ENCODE measurements at regions not wholly inside any gene's neighbourhood (a gene's known extent, or its start where the extent isn't known, plus 50 kb on each side); places are given as distances from the start of the nearest gene placed in this dataset.
"Not testable (repeated sequence)": the region's sequence is repeated elsewhere in the genome, so short reads cannot be mapped to it uniquely, and the experiment has no call there.

DNA sequence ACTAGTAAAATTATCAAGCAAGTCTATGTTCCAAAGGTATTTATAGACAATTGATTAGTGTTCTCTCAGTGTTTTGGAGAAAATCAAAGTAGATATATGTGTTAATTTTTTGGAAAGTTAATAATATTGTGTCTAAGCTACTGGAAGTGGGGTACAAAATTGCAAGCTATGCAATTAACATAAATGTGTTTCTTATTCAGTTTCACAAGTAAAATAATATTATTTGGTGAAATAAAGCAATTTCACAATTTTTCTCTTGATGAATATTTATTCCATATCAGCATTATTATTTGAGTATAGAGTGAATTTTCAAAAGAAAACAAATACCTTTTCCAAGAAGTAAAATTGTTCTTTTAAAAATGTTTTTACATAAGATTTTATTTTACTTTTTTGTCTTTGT, 1047.7 kb downstream of the TBL1XR1 start:
- no peak for DNase-seq

GRCh38 chr3:176147251-176147650, 1050.0 kb downstream of the TBL1XR1 start:
- no peak for DNase-seq

DNA sequence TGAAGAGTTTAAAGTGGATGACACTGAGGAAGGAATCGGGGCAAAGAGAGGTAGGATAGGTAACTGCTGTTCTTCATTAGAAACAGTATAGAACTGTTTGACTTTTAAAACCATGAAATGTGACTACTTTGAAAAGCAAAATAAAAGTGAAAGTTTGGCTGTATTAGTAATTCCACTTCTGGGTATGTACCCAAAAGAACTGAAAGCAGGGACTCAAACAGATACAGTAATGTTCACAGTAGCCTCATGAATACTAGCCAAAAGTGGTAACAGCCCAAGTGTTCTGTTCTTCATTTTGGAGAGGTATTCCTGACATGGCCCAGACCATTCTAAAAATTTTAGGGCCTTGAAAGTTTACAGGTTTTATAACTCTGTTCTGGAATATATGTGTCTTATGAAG, 1055.4 kb downstream of the TBL1XR1 start:
- no peak for DNase-seq

DNA sequence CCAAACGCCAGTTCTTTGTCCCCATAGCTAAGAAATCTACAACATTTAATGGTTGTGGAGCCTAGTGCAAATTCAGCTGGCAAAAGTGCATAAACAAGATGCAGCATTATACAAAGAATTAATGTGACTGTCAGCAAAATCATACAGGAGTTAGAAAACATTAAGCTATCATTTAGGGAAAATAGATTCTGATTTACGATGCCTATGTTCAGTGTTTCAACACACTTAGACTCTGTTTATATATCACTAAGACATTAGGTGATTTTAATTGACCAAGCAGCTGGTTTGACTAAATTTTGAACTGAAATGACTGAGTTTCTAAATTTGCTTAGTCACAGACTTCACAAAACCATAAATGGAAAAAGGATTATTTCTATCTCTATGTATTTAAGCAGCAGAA, 1076.8 kb downstream of the TBL1XR1 start:
- DNase-seq, result no peak

GRCh38 chr3:176119826-176120225, 1077.5 kb downstream of the TBL1XR1 start:
- DNase-seq, result no peak

DNA sequence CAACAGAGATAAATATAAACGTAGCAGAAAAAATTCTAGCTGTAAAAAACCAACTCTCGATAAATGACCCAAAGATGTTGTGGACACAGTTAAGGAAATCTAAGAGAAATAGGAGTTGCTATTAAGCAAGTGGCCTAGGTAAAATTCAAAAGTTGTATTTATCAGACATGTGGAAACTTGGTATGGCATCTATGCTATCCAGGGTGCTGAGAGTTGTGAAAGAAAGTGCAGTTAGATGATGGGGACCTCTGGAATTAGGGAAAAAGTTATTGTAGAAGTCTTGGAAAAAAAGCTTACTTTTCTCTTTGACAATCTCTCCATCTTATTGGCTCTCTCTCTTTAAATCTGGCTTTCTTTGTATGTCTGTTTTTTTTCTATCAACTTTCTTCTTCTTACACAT, 1090.9 kb downstream of the TBL1XR1 start:
- no peak for DNase-seq

DNA sequence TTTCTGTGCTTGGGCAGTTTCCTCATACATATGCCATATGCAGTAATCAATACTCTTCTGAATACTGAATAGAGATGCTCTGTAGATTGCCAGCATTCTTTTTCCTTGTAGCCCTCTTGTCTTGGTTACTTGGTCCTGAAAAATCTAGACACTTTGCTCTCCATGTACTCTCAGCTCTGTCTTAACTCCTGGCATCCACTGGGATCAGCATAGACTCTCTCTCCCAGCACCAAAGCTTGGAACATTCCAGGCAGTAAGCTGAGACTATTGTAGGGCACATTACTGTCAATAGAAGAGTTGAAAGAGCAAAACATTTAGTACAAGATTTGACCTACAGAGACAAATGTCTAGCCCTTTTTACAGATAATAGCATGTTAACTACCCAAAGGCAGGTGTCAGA, 1100.3 kb downstream of the TBL1XR1 start:
- DNase-seq, result no peak

- DNase-seq, result not testable (repeated sequence)
Measured at GRCh38 chr3:176093892-176094291, 1103.4 kb downstream of the TBL1XR1 start.

DNA sequence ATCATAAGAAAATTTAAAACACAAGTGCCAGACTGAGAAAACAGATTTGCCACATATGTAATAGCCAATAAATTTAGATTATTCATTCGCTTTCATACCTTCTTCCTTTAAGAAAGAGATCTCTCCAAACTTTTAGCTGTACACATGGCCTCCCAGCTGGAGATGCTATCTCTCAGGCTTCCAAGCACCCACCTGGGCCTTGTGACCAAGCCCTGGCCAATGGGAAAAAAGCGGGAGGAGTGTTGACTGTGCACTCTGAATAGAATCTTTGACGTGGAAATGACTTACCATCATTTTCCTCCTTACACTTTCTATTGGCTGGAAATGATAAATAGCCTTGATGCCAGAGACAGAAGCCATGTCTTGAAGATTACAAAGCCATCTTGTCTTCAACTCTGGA, 1106.6 kb downstream of the TBL1XR1 start:
- no peak for DNase-seq

- DNase-seq, result no peak
Measured at GRCh38 chr3:176088962-176089383, 1108.3 kb downstream of the TBL1XR1 start.

GRCh38 chr3:176087066-176087697, 1110.1 kb downstream of the TBL1XR1 start:
- no peak for DNase-seq

GRCh38 chr3:176079785-176080184, 1117.5 kb downstream of the TBL1XR1 start:
- no peak for DNase-seq

DNA sequence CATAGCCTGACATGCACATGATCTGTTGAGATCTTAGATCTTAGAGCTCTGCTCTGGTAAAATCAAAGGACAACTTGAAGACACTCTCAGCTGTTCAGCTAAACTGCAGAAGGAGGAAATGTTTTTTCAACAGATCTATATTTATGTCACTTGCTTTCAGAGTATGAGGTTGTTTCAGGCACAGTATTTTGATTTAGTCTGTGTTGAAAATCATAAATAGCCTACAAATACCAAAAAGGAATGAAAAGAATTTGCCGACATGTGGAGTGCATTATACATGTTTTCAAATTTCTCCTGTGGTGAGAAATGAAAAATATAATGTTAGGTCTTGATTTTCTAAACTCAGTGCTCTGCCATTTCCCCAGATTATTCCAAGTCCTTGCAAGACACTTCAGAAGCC, 1118.4 kb downstream of the TBL1XR1 start:
- no peak for DNase-seq

DNA sequence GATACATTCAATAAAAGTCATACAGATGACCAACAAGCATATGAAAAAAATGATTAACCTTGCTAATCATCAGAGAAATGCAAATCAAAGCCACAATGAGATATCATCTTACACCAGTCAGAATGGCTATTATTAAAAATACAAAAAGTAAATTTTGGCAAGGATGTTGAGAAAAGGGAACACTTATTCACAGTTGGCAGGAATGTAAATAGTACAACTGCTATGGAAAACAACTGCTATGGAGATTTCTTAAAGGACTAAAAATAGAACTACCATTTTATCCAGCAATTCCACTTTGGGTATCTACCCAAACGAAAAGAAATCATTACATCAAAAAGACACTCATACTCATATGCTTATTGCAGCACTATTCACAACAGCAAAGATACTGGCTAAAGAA, 1121.8 kb downstream of the TBL1XR1 start:
- DNase-seq, result no peak

DNA sequence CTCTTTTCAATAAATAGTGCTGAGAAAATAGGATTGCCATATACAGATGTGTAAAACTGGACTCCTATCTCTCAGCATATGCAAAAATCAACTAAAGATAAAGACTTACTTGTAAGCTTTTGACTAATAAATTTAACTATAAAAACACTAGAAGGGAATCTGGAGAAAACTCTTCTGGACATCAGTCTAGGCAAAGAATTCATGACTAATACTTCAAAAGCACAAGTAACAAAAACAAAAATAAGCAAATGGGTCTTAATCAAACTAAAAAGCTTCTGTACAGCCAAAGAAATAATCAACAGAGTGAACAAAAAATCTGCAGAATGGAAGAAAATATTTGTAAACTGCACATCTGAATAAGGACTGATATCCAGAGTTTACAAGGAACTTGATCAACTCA, 1122.2 kb downstream of the TBL1XR1 start:
- no peak for DNase-seq

GRCh38 chr3:176074096-176074495, 1123.2 kb downstream of the TBL1XR1 start:
- DNase-seq, result no peak

GRCh38 chr3:176071943-176072342, 1125.3 kb downstream of the TBL1XR1 start:
- DNase-seq, result no peak

- DNase-seq, result no peak
Measured at GRCh38 chr3:176068750-176069149, 1128.5 kb downstream of the TBL1XR1 start.

GRCh38 chr3:176058856-176059255, 1138.4 kb downstream of the TBL1XR1 start:
- DNase-seq, result no peak

DNA sequence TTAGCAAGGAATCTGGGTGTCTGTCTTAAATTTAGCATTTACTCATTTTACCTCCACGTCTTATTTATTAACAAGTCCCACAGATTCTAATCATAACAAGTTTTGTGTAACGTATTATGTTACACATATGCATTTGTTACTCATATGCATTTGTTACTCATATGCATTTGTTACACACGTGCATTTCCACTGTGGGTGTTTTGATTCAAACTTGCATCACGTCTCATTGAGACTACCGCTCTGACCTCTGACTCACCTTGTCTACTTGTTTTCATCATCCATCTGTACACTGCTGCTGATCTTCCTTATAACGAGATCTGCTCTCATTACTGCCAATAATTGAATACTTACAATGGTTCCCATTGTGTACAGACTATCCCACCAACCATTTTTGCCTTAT, 1141.4 kb downstream of the TBL1XR1 start:
- no peak for DNase-seq

GRCh38 chr3:176051766-176052165, 1145.5 kb downstream of the TBL1XR1 start:
- DNase-seq, result no peak

DNA sequence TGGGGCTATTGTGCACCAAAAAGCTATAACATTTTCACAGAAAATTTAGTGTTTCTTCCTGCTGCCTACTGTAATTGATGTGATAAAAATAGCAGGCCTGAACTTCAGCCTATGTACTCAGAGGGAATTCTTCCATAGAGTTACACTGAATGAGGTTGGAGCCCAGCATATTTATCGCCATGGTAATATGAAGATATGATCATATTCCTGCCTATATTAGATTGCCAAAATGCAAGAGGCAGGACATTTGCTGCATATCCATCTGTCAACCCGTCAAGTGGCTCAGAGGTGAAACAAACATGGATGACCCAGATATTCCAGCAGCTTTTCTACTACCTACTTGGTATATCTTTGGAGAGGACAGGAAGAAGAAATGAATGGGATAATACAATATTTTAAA, 1150.6 kb downstream of the TBL1XR1 start:
- no peak for DNase-seq

DNA sequence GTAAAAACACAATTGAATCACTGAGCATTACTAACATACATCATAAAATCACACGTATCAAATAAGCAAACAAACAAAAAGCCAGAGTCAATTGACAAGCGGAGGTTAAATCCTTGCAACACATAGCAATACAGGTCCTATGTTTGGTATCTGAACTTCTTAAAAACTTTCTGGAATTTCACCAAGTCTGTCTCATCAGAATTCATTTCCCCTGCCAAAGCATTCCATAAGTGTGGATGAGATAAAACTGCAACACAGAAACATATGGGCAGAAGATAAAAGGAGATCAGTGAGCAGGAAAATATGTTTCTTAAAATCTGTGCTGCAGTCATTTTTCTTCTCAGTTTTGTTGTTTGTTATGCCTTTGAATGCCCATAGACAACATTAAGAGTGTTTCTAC, 1155.5 kb downstream of the TBL1XR1 start:
- no peak for DNase-seq

- no peak for DNase-seq
Measured at GRCh38 chr3:176041185-176041584, 1156.1 kb downstream of the TBL1XR1 start.

DNA sequence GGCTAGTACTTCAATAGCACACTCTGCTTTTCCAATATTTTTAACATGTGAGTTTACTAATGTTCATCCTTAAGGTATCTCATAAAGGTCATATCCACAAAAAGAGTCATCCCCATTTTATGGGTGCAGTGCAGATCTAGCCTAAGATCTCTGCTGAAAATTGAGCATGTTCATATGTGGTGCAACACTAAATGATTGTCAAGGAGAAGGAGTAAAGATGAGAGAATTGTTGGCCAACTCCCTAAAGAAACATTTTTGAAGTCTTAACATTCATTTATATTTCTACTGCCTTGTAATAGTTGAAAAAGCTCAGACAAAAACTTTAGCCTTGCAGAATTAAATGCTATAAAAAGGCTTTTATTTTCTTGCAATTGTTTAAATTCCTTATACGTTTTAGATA, 1159.6 kb downstream of the TBL1XR1 start:
- DNase-seq, result no peak

GRCh38 chr3:176032043-176032442, 1165.2 kb downstream of the TBL1XR1 start:
- no peak for DNase-seq
